ENCODE measurements at regions not wholly inside any gene's neighbourhood (a gene's known extent, or its start where the extent isn't known, plus 50 kb on each side); places are given as distances from the start of the nearest gene placed in this dataset.
"Not testable (repeated sequence)": the region's sequence is repeated elsewhere in the genome, so short reads cannot be mapped to it uniquely, and the experiment has no call there.

- H3K9ac ChIP-seq (replicated peaks; ENCODE audit: extremely low read depth, insufficient read depth, low read length); POLR2A ChIA-PET; H3K27ac ChIP-seq (ENCODE audit: insufficient read depth, low read depth, low read length); intact Hi-C loops (cut with micrococcal nuclease); BruUV-seq (replicated peaks); H3K36me3 ChIP-seq (ENCODE audit: control insufficient read depth in 2 of 2, extremely low read depth in 1 of 2, insufficient read depth in 2 of 2, low read length in 2 of 2); H3K27me3 ChIP-seq (ENCODE audit: control insufficient read depth in 2 of 2, insufficient read depth in 2 of 2, low read length in 2 of 2); dilution Hi-C loops (cut with MboI; ENCODE audit: extremely low pct_ligation_motif_present, low sequenced_read_pairs); H3K9me1 ChIP-seq (replicated peaks; ENCODE audit: control insufficient read depth, extremely low read depth, insufficient read depth, low read length); FAIRE-seq; H3K79me2 ChIP-seq (ENCODE audit: control insufficient read depth, insufficient read depth, low read length); CTCF ChIA-PET; DNase-seq (ENCODE audit: low read depth, low spot score); H2AFZ ChIP-seq (ENCODE audit: low read depth, low read length); H3K4me2 ChIP-seq (ENCODE audit: insufficient read depth, low read length); H3K9me3 ChIP-seq (replicated peaks; ENCODE audit: control insufficient read depth, insufficient read depth, low read length); H3K4me3 ChIP-seq (replicated peaks in 1 of 3; ENCODE audit: insufficient read depth in 1 of 3, low read depth in 1 of 3, low read length in 3 of 3); H3K4me1 ChIP-seq (ENCODE audit: control insufficient read depth, extremely low read depth, insufficient read depth, low read length); H4K20me1 ChIP-seq (replicated peaks; ENCODE audit: control insufficient read depth, extremely low read depth, insufficient read depth, low read length): not testable (repeated sequence)
Measured at GRCh38 chr5:179442289-179442688, 97.0 kb upstream of the ADAMTS2 start.

GRCh38 chr5:179439181-179439985 is 94.1 kb upstream of the ADAMTS2 start:
- BruUV-seq (replicated peaks): no TSS peak
- no peak for DNase-seq (ENCODE audit: low read depth, low spot score)
- Histone ChIP-seq H3K27ac (ENCODE audit: insufficient read depth, low read depth, low read length) (no peak overlapping the region), H3K4me2 (ENCODE audit: insufficient read depth, low read length) (no peak overlapping the region), H3K4me1 (ENCODE audit: control insufficient read depth, extremely low read depth, insufficient read depth, low read length) (no peaks in the 10 kb centered on the region), H3K4me3 (replicated peaks in 1 of 3; ENCODE audit: insufficient read depth in 1 of 3, low read depth in 1 of 3, low read length in 3 of 3) (no peak overlapping the region), H3K27me3 (ENCODE audit: control insufficient read depth in 2 of 2, insufficient read depth in 2 of 2, low read length in 2 of 2) (no peaks in the 10 kb centered on the region), H3K79me2 (ENCODE audit: control insufficient read depth, insufficient read depth, low read length) (no peaks in the 10 kb centered on the region), H4K20me1 (replicated peaks; ENCODE audit: control insufficient read depth, extremely low read depth, insufficient read depth, low read length) (no peaks in the 10 kb centered on the region), H3K9me3 (replicated peaks; ENCODE audit: control insufficient read depth, insufficient read depth, low read length) (no peaks in the 10 kb centered on the region), H3K36me3 (ENCODE audit: control insufficient read depth in 2 of 2, extremely low read depth in 1 of 2, insufficient read depth in 2 of 2, low read length in 2 of 2) (no peaks in the 10 kb centered on the region), H3K9me1 (replicated peaks; ENCODE audit: control insufficient read depth, extremely low read depth, insufficient read depth, low read length) (no peaks in the 10 kb centered on the region), H2AFZ (ENCODE audit: low read depth, low read length) (no peak overlapping the region), H3K9ac (replicated peaks; ENCODE audit: extremely low read depth, insufficient read depth, low read length) (no peak overlapping the region)
- CTCF ChIA-PET: no interaction called here
- POLR2A ChIA-PET: no interaction called here
- no peak for TF ChIP-seq MYC (IDR thresholded peaks at IDR 0.05; ENCODE audit: low read depth, low read length)
- no peak for TF ChIP-seq GATA2 (IDR thresholded peaks at IDR 0.05; ENCODE audit: insufficient read depth, insufficient read length, low read depth, low read length)
- no peak for TF ChIP-seq JUN (IDR thresholded peaks at IDR 0.05; ENCODE audit: borderline replicate concordance, insufficient read depth, insufficient read length, low read depth)
- TF ChIP-seq POLR2AphosphoS5 (IDR thresholded peaks at IDR 0.05; ENCODE audit: insufficient read depth, low read depth, low read length): no peak
- TF ChIP-seq, protein P1, sequence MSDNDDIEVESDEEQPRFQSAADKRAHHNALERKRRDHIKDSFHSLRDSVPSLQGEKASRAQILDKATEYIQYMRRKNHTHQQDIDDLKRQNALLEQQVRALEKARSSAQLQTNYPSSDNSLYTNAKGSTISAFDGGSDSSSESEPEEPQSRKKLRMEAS (IDR thresholded peaks at IDR 0.05; ENCODE audit: insufficient read depth, insufficient read length): no peak
- no peak for TF ChIP-seq FOS (IDR thresholded peaks at IDR 0.05; ENCODE audit: borderline replicate concordance, insufficient read depth, low read length)
- no peak for TF ChIP-seq CTCF (IDR thresholded peaks at IDR 0.05; ENCODE audit: extremely low read depth in 1 of 2, insufficient read depth in 1 of 2, low read depth in 1 of 2, low read length in 2 of 2)
- TF ChIP-seq POLR2A (IDR thresholded peaks at IDR 0.05; ENCODE audit: low read depth, low read length): no peak
- no peak for TF ChIP-seq EZH2 (IDR thresholded peaks at IDR 0.05; ENCODE audit: borderline replicate concordance, low read depth, low read length, severe bottlenecking)
- intact Hi-C loops (cut with micrococcal nuclease) (no loop called here), dilution Hi-C loops (cut with MboI; ENCODE audit: extremely low pct_ligation_motif_present, low sequenced_read_pairs) (no loop called here)
- no peak for FAIRE-seq

Measured in endothelial cell of umbilical vein (primary cell).